SKM-1 treated with dmso at 0.1 percent for 144 hours (cell line): ENCODE measurements at regions not wholly inside any gene's neighbourhood (a gene's known extent, or its start where the extent isn't known, plus 50 kb on each side); places are given as distances from the start of the nearest gene placed in this dataset.

Source experiments
- DNase-seq: peaks from one replicate; lab custom pipeline; 2025; ENCODE audit not compliant: unreplicated experiment; lab: John Stamatoyannopoulos, UW

DNA sequence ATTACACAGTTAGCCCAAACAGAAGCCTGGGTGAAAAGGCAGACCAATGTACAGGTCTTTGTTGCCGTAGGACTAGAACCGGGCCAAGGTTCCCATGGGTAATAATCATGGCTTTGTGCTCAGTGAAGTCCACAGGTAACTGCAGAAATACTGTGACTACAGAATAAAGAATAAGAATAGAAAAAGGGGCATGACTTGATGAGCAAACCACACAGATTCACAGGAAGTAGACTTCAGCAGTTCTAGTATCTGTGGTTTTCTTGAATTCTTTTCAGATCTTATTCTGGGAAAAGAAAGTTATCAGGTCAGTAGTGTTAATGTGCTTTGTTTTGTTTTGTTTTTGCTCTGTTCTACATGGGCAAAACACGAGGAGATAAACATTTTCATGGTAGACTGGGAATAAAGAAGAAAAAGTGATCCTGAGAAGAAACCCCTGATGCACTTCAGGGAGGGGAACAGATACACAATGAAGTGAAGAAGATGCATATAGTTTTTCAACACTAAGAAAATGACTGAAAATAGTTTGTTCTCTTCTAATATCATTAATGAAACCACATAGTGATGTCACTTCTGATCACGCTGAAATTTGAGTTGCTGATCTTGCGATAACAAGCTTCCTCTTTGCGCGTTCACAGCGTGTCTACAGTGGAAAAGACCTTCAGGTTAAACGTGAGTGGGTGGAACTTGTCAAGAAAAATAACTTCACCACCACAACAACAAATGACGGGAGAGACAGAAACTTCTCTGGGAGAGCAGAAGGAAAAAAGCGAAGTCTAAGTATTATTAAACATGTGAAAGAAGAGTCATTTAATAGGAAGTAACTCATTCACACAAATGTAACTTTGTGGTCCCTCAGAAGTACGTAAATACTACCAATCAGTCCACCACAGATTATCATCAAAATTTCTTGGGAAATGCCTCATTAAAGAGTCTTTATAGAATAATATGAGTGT is 315.8 kb upstream of the SATB1 start:
- no peak for DNase-seq

DNA sequence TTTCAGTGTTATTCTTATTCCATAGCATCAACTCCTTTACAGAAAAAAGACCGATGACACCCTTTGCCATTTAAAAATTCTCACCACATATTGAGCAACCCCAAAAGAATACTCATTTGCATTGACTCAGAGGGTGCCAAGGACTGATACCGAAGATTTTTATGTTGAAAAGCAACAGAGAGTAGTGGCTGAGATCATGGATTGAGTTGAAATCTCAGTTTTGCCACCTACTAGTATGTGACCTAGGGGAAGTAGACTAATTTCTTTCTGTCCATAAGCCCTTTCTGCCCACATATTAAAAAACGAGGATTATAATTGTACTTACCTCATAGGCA is 313.9 kb upstream of the SATB1 start:
- DNase-seq, result peak; percentile 36

DNA sequence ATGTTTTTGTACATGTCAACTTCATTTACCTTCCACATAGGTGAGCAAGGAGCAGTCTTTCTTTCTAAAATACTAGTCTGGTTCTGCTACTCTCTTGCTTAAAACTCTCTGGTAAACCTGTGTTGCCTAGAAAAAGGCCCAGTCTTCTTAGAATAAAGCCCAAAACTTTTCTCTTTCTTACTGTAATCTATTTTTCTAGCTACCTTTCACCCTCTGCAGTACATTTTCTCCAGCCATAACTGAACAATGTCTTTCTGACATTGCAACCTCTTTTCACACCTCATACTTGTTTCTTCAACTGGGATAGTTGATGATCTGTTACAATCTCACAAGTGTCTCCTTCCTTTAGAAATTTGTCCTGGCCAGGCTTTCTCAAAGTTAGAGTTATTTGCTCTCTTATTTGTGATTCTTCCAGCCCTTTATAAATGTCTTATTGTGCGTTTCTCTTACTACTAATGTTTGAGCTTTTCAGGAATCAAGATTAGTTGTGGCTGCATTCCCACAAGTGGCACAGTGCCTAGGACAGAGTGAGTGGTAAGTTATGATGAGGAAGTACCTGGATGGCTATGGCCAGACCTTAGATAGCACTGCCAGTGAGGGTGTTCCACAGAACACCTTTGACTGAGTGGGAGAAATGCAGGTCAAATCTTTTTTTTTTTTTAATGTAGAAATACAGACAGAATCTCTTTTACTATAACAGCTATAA is 313.4 kb upstream of the SATB1 start:
- no peak for DNase-seq

DNA sequence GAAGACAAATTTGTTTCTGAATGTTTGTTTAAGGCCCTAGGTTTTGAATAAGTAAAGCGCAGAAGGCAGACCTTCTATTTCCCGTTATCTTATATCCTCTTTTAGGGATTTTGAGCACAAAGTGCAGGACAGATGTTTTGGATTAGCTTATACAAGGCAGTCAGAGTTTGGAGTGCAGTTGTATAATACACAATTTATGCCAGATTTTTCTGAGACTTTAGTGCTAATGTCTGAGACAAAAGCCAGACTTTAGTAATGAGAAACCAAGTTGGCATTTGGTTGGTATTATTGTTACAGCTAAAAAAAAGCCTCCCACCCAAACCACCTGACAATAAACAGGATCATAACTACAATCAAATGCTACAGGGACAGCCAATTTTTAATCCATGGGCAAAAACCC is 309.9 kb upstream of the SATB1 start:
- DNase-seq, result no peak

DNA sequence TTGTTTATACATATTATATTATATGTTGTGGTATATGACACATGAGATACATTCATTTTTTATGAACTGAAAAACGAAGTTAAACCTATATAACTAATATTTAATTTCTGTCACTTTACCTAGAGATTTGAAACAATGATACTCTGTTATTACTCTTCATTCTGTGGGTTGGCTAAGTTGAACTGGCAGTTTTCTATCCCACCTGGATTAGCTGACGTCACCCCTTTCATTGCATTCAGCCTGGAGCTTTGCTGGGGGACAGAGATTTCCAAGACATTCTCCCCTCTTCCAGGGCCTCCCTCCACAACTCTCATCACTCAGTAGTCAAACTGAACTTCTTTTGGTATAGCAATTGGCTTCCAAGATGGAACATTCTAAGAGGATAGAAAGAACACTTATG is 309.2 kb upstream of the SATB1 start:
- no peak for DNase-seq

DNA sequence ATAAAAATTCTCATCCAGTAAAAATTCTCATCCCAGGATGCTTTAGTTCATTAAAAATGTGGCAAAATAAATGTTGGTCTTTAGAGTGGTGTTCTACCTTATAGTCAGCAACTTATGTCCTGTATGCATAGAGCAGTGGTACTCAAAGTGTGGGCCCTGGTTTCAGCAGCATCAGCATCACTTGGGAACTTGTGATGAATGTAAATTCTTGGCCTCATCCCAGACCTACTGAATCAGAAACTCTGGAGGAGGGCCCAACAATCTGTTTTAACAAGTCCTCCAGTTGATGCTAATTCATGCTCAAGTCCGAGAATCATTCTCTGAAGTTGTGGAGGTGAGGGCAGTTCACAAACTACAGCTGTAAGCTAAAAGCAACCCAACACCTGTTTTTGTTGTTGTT is 307.3 kb upstream of the SATB1 start:
- no peak for DNase-seq

DNA sequence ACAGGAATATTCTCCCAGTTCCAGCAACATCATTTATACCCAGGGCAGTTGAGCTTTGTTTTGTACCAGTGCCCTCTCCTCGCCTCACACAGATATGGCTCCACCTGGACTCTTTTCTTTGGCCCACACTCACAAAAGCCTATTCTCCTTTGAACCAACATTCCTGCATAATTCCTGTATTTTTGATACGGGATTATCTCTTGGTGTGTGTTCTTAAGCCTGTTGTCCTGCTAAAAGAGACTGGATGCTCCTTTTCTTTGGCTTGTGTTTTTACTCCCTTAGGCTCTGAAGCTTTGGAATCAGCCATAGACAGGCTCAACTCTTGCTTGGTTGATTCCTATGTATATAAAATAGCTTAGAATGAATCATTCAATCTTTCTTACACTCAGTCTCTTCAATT is 305.4 kb upstream of the SATB1 start:
- DNase-seq, result no peak

DNA sequence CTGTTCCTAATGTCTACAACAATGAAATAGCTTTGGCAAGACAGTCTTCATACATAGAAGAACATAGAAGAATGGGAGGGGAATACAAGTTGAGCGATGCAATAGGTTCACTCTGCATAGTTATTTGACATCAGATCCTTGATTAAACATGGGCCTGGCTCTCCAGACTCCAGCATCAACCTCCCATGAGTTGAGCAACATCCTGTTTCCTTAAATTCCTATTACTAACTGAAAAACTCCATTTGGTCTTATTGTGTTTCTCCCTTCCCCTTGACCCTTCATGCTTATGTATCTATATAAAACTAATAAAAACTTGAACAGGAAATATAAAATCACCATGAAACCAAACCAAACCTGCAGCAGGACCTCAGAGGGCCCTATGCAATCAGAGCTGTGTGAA is 304.5 kb upstream of the SATB1 start:
- DNase-seq, result no peak

DNA sequence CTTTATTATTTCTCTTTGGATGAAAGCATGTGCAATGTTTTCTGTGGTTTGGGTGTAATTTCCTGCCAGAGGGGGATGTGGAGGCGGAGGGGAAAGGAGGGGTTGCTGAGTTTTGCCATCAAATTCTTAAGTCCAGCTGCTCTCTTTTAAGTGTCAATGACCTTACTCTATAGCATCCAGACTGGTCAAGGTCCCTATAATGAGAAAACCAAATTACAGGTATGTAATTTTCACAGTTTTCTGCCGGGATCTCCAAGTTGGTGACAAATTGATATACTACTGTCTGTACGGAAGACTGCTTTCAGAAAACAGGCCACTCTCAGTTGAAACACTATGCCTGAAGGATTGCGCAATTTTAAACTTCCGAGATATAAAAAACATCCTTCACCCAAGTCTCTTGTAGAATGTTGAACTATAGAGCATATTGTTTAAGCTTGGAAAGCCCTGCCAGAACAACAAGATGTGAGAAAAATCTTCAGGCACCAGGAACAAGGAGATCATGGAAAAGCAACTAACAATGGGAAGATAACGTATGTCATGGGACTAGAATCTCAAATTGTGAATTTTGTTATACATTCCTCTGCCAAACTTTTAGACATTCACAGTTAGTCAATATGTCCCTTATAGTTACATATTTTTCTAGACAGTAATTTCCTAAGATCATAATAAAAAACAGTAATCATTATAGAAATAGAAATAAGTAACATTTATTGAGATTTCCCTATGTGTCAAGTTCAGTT is 300.7 kb upstream of the SATB1 start:
- DNase-seq, result peak; percentile 36

DNA sequence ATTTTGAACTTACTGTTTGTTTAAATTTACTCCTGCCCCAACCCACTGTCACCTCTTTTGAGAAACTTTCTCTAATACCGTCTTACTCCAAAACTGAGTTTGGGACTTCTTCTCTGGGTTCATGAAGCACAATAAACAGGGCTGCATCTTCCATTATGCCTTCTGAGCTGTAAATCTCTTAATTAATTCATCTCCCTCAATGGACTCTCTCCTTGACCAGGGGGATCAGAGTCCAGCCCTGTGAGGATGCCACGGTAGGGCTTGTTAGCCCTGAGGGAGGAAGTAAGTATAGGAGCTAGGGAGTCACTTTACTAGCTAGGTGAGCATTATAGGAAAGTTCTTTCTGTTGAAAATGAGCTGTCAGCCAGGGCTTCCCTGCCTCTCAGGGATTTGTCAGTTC is 299.3 kb upstream of the SATB1 start:
- no peak for DNase-seq

DNA sequence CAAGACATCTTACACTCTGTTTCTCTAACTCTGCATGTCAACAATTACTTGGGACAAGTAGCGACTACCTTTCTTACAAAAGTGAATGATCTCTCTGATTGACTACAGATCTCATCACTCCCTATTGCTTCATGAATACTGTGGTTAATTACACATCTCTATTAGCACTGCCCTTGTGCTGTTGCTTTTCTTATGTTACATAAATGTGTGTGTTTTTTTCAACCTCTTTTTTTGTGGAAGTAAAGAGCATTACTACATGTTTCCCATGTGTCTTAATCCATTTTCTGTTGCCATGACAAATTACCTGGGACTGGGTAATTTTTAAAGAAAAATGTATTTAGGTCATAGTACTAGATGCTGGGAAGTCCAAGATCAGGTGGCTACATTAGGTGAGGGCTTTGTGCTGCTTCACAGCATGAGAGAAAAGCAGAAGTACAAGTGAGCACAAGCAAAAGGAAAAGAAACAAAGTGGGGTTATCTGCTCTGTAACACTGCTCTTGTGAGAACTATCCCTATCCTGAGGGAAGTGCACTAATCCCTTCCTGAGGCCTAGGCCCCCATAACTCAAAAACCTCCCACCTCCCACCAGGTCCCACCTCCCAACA is 298.2 kb upstream of the SATB1 start:
- peak; percentile 69 for DNase-seq

DNA sequence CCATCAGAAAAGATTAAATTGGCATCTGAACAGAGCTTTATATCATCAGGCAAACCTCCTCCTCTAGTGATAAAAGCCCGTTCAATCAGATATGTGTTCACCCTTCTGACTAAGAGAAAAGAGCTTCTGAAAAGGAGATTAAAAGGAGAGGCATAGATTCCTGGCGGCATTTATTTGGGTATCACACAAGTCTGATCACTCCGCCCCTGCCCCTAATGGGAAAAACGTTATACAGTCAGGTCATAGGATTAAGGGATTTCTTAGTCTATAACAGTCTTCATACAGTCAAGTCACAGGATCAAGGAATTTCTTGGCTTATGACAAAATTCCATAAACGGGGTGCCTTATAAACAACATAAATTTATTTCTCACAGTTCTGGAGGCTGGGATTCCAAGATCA is 295.4 kb upstream of the SATB1 start:
- DNase-seq, result no peak

DNA sequence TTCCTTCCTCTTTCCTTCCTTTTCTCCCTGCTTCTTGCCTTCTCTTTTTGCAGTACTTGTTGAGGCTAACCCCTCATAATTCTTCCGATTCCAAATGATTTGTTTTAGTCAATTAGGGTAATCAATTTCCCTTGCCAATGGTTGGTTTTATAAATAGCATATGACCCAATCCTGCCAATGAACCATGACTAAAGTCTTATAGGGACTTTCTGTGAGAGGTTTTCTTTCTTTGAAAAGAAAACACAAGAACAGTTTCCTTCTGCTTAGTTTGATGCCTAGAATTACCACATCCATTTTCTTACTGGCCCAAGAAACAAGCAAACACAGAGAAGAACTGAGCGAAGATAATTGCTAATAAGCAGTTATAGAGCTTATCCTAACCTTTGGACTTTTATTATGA is 292.5 kb upstream of the SATB1 start:
- no peak for DNase-seq

DNA sequence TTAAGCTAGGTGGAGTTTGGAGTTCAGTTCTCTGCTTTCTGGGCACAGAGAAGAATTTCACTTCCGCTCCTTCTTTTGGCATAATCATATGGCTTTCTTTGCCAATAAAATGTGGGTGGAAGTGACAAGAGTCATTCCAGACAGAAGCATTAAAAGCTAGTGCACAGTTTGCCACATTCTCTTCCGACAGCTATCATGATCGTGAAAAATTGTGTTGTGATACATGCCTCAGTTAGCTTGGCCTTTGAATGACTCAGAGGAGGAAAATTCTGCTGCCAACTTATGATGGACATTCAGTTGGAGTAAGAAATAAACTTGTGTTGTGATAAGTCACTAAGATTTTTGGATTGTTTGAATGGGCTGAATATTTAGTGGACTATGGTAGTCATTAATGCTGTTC is 291.7 kb upstream of the SATB1 start:
- no peak for DNase-seq

DNA sequence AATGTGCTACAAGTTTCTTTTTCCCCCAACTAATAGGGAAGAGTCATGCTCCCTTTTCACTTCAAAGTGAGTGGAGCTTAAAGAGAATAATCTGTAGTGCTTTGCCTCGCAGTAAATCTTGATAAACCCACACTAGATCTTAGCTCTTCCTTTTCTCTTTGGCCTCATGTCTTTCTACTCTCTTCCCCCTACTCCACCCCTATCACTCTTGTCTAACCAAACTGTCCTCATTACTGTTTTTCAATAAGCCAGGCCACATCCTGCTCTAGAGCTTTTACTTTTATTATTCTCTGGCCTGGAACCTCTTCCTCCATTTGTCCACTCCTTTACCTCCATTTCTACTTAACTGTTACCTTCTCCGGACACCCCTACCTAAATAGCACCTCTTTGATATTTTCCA is 291.0 kb upstream of the SATB1 start:
- DNase-seq, result no peak

DNA sequence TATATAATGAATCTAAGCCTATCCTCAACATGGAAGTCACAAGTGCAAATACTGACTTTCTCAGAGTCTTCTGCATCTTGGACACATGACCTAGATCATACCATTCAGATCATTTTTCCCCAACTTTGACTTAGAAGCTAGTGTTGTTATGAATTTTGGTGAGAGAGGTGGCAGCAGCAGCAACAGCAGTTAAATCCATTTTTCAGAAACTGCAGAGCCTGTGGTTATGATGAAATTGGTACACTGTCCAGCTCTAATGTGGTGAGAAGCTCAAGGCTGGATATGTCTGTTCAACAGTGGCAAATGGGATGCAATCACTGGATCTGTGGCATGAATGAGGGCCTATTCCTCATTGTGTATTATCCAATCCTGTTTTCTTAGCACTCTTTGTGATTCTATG is 290.1 kb upstream of the SATB1 start:
- DNase-seq, result no peak

DNA sequence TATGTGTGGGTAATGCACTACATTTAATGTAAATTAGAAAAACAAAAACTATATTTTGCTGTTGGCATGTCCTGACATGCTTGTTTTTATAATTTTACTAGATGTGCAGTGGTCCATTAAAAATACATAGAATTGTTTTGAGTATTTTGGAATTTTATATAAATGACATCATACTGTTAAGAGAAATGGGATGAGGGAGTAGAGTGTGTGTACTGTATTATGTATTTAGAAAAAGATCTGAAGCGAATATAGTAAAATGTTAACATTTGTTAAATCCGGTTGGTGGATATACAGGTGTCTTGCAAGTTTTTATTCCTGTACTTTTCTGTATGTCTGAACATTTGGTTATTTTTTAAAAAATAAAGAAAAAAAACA is 288.4 kb upstream of the SATB1 start:
- no peak for DNase-seq

DNA sequence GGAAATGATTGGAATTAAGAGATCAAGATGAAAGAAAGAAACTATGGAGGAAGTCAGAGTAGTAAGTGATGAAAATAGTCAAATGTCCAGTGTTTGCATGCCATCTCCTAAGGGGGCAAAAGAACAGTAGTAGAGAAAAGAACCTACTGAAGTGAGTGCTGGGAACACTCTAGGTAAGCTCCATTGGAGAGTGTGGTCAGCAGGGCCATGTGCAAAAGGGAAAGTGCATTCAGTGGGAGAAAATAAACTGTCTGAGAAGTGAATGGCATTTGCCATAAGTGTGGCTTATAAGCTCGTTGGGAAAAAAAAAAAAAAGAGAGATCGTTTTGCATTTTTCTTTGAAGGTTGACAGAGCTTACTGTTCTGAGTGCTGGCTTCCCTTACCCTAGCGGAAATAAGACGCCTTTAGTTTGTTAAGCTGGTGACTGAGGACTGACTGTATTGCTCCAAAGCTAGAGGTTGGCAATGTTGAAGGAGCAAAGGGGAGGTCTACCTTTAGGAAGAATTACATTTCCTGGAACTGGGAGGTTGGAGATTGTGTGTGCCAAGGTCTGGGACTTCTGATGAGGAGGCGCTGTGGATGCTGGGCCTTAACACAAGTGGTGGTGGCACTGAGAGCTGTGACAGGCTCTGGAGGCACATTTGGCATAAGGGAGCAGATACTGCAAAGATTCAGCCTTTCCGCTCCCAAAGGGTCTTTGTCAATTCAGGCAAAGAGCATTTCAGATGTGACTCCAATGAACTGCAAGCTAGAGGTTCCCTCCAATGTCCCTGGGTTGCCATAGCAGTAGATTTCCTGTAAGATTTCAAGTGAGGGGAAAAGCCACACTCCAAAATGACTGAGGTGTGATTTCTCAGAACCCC is 287.8 kb upstream of the SATB1 start:
- no peak for DNase-seq

DNA sequence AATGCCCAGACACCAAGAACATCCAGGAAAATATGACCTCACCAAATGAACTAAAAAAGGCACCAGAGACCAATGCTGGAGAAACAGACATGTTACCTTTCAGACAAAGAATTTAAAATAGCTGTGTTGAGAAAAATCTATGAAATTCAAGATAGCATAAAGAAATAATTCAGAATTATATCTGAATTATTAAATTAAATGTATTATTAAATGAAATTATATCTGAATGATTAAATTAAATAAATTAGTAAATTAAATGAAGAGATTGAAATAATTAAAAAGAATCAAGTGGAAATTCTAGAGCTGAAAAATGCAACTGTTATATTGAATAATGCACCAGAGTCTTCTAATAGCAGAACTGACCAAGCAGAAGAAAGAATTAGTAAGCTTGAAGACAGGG is 279.2 kb upstream of the SATB1 start:
- DNase-seq, result no peak

DNA sequence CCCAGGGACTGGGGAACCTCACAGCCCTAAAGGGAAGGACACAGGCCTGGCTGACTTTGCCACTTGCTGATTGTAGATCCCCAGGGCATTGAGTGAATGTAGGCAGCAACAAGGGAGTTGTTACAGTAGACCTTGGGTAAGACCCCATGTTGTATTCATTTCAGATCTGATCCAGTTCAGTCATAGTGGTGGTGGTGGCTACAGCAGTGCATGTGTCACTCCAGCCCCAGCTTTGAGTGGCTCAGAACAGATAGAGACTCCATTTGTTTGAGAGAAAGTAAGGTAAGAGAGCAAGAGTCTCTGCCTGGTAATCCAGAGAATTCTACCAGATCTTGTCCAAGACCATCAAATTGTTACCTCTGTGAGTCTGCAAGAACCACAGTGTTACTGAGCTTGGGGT is 278.7 kb upstream of the SATB1 start:
- no peak for DNase-seq
